K562 (cell line): ENCODE measurements at regions not wholly inside any gene's neighbourhood (a gene's known extent, or its start where the extent isn't known, plus 50 kb on each side); places are given as distances from the start of the nearest gene placed in this dataset.

Source experiments
- ATAC-seq: fragments of 200-7000 bp; cut with Tn5 transposase; 3 replicates; pipeline ENCODE4 v1.9.1; 2020; ENCODE audit warnings: moderate library complexity
- BruUV-seq: library from RNA; stranded (reverse); fragments of 400-500 nt; replicated peaks from 2 replicates; lab custom pipeline; 2021; lab: Mats Ljungman, UMichigan
- CTCF ChIA-PET: fragments of 300-600 bp; formaldehyde crosslinking; extraction: SDS; loops from one replicate; lab custom pipeline; 2021; ENCODE audit warnings: low intra/inter-chr PET ratio; lab: Yijun Ruan, JAX
- POLR2A ChIA-PET: fragments of 300-600, 350-650 bp; sonication (Branson Sonifier 250); formaldehyde crosslinking; extraction: SDS; loops from one replicate; lab custom pipeline; 2021; ENCODE audit warnings: antibody characterized with exemption, inconsistent platforms; lab: Yijun Ruan, JAX
- DNase-seq, 4 experiments: peaks; one replicate each; pipeline versions ENCODE4 v3.0.0 to v3.0.0-alpha.2; 2011 to 2018; ENCODE audit warnings: low spot score in 3 of 4, mixed read lengths in 3 of 4; ENCODE audit errors: extremely low read depth in 1 of 4
- FAIRE-seq: peaks from 2 replicates; lab custom pipeline; 2011; peaks lifted over from hg19 to GRCh38; lab: Jason Lieb, UNC
- H2AFZ ChIP-seq: 2 replicates; pipeline ENCODE4 v1.6.0; 2011; ENCODE audit warnings: low read depth, low read length, control low read depth, inconsistent platforms
- H3K27ac ChIP-seq: fragments of 200-600 bp; 3 replicates; pipeline ENCODE4 v1.8.0; 2011; ENCODE audit warnings: low read depth, mild to moderate bottlenecking, control low read depth, inconsistent platforms, low read length, moderate library complexity, mixed read lengths; ENCODE audit errors: extremely low read depth
- H3K27me3 ChIP-seq, 2 experiments: fragments of 300-600 bp in 1 of 2; 2 replicates in 1 of 2; 3 replicates in 1 of 2; pipeline versions ENCODE4 v1.6.0 to v1.8.0; 2011; ENCODE audit warnings: inconsistent platforms in 2 of 2, low read length in 2 of 2, mild to moderate bottlenecking in 1 of 2, mixed read lengths in 1 of 2, moderate library complexity in 1 of 2; ENCODE audit not compliant: control insufficient read depth in 2 of 2, insufficient read depth in 2 of 2
- H3K36me3 ChIP-seq: fragments of 300-600 bp; 3 replicates; pipeline ENCODE4 v1.8.0; 2011; ENCODE audit warnings: mild to moderate bottlenecking, low read length, inconsistent platforms; ENCODE audit not compliant: control insufficient read depth, insufficient read depth
- H3K4me1 ChIP-seq, 2 experiments: fragments of 200-600 bp in 1 of 2; replicated peaks in 1 of 2; 2 replicates in 1 of 2; 3 replicates in 1 of 2; pipeline versions ENCODE4 v1.5.1 to v1.8.0; 2011; ENCODE audit warnings: inconsistent platforms in 2 of 2, low read length in 2 of 2, mild to moderate bottlenecking in 1 of 2, mixed read lengths in 1 of 2, moderate library complexity in 1 of 2; ENCODE audit not compliant: control insufficient read depth in 2 of 2, insufficient read depth in 2 of 2
- H3K4me2 ChIP-seq: 2 replicates; pipeline ENCODE4 v1.6.1; 2011; ENCODE audit warnings: low read length, control low read depth, inconsistent platforms, mixed read lengths; ENCODE audit not compliant: insufficient read depth
- H3K4me3 ChIP-seq: fragments of 200-600 bp; sonication (generic), shearing (Covaris generic); 2 replicates; pipeline ENCODE4 v1.5.1; 2016; ENCODE audit warnings: control low read depth, inconsistent platforms
- H3K79me2 ChIP-seq: fragments of 200-600 bp; 3 replicates; pipeline ENCODE4 v1.8.0; 2011; ENCODE audit warnings: low read length, inconsistent platforms; ENCODE audit not compliant: control insufficient read depth, insufficient read depth
- H3K9ac ChIP-seq, 2 experiments: 2 replicates each; pipeline versions ENCODE4 v1.6.0 to v1.6.1; 2011; ENCODE audit warnings: low read depth in 2 of 2, low read length in 2 of 2, control low read depth in 1 of 2, inconsistent platforms in 1 of 2, mild to moderate bottlenecking in 1 of 2, mixed read lengths in 1 of 2; ENCODE audit not compliant: insufficient read depth in 1 of 2
- H3K9me1 ChIP-seq: one replicate; pipeline ENCODE4 v1.6.0; 2011; ENCODE audit warnings: inconsistent platforms, mild to moderate bottlenecking, low read length, moderate library complexity; ENCODE audit not compliant: control insufficient read depth, insufficient read depth
- H3K9me3 ChIP-seq: replicated peaks from 2 replicates; pipeline ENCODE4 v1.5.1; 2011; ENCODE audit warnings: low read depth, low read length, inconsistent platforms; ENCODE audit not compliant: control insufficient read depth, insufficient read depth
- H4K20me1 ChIP-seq: replicated peaks from 2 replicates; pipeline ENCODE4 v1.6.1; 2011; ENCODE audit warnings: low read length, inconsistent platforms, mixed read lengths; ENCODE audit not compliant: control insufficient read depth, insufficient read depth
- ATF1 ChIP-seq, 2 experiments: fragments of 450-650 bp in 1 of 2; IDR thresholded peaks; 2 replicates each; pipeline ENCODE4 v1.6.1; 2016; ENCODE audit warnings: missing compliant biosample characterization in 1 of 2, missing genetic modification characterization in 1 of 2
- BCLAF1 ChIP-seq, 2 experiments: fragments of 450-650 bp in 1 of 2; IDR thresholded peaks; 2 replicates each; pipeline ENCODE4 v1.6.1; 2011 to 2017; ENCODE audit warnings: low read depth in 2 of 2, antibody characterized with exemption in 1 of 2, borderline replicate concordance in 1 of 2, low read length in 1 of 2, mild to moderate bottlenecking in 1 of 2, mixed read lengths in 1 of 2; ENCODE audit not compliant: control insufficient read depth in 1 of 2
- EGR1 ChIP-seq: fragments of 450-650 bp; conservative IDR thresholded peaks from 2 replicates; pipeline ENCODE4 v1.6.1; 2017; ENCODE audit warnings: mild to moderate bottlenecking
- KLF10 ChIP-seq: fragments of 250-450 bp; sonication (Bioruptor Pico); IDR thresholded peaks from 2 replicates; pipeline ENCODE4 v1.6.1; 2021; ENCODE audit warnings: matching md5 sums
- NCOA4 ChIP-seq: fragments of 450-650 bp; IDR thresholded peaks from 2 replicates; pipeline ENCODE4 v1.6.1; 2018; ENCODE audit warnings: mild to moderate bottlenecking; ENCODE audit not compliant: partially characterized antibody
- NR2C1 ChIP-seq, 2 experiments: fragments of 450-650 bp; IDR thresholded peaks; 2 replicates each; pipeline ENCODE4 v1.6.1; 2017; ENCODE audit warnings: mild to moderate bottlenecking in 2 of 2, antibody characterized with exemption in 1 of 2, inconsistent platforms in 1 of 2, missing compliant biosample characterization in 1 of 2, missing genetic modification characterization in 1 of 2
- SAFB2 ChIP-seq: fragments of 200-400 bp; formaldehyde crosslinking; IDR thresholded peaks from 2 replicates; pipeline ENCODE4 v1.6.1; 2018; ENCODE audit warnings: borderline replicate concordance, low read length, low read depth, moderate library complexity; ENCODE audit not compliant: severe bottlenecking
- STAT5B ChIP-seq: fragments of 250-450 bp; sonication (Bioruptor Pico); IDR thresholded peaks from 2 replicates; pipeline ENCODE4 v1.8.0; 2021; ENCODE audit warnings: mild to moderate bottlenecking, inconsistent platforms
- ZC3H4 ChIP-seq: sonication (generic); formaldehyde crosslinking; IDR thresholded peaks from 2 replicates; pipeline ENCODE4 v1.9.0; 2021; ENCODE audit warnings: missing genetic modification reagents, borderline replicate concordance
- ZNF146 ChIP-seq: IDR thresholded peaks from one replicate; pipeline ENCODE4 v1.6.1; 2018; ENCODE audit warnings: missing compliant biosample characterization; ENCODE audit not compliant: unreplicated experiment
- ZNF232 ChIP-seq: sonication (generic); formaldehyde crosslinking; IDR thresholded peaks from 2 replicates; pipeline ENCODE4 v1.8.0; 2022; ENCODE audit warnings: mild to moderate bottlenecking, missing genetic modification reagents
- ZNF561 ChIP-seq: fragments of 450-650 bp; formaldehyde crosslinking; conservative IDR thresholded peaks from 2 replicates; pipeline ENCODE4 v1.4.0; 2020; ENCODE audit warnings: mild to moderate bottlenecking, moderate library complexity
- WGBS: fragments of 100-300 bp; shearing (Covaris generic); methylation state at CpG from one replicate; pipeline ENCODE4 v1.1.6; 2016; ENCODE audit warnings: low coverage, mixed read lengths; ENCODE audit not compliant: insufficient coverage; ENCODE audit errors: missing lambda C conversion rate; 5-methylcytosine and 5-hydroxymethylcytosine counted together
- in situ Hi-C: fragments of 300-500 bp; cut with MboI; formaldehyde crosslinking; loops from 4 replicates; pipeline ENCODE4 v1.15.0; 2018; ENCODE audit warnings: inconsistent platforms, mixed read lengths
- intact Hi-C: fragments of 100-400 bp; cut with micrococcal nuclease; formaldehyde crosslinking; loops from 2 replicates; pipeline ENCODE4 v1.14.2; 2022

- Histone ChIP-seq H3K27me3 (no peaks in the 10 kb centered on the region), H3K4me1 (no peaks in the 10 kb centered on the region), H3K4me2 (no peak overlapping the region), H3K9me1 (no peaks in the 10 kb centered on the region), H3K9ac (no peak overlapping the region), H3K36me3 (no peaks in the 10 kb centered on the region), H3K79me2 (no peaks in the 10 kb centered on the region), H3K4me3 (no peak overlapping the region), H3K27ac (no peak overlapping the region), H2AFZ (no peak overlapping the region), H3K9me3 (no peaks in the 10 kb centered on the region), H4K20me1 (no peaks in the 10 kb centered on the region)
- TF ChIP-seq ZNF146 (CRISPR knock-in tag) (no peak), STAT5B (CRISPR knock-in tag) (no peak), SAFB2 (no peak), NR2C1 (IDR thresholded peaks at IDR 0.05) (no peak), NR2C1 (tag; IDR thresholded peaks at IDR 0.05) (no peak), ATF1 (CRISPR knock-in tag; IDR thresholded peaks at IDR 0.05) (no peak), ATF1 (tag; IDR thresholded peaks at IDR 0.05) (no peak), BCLAF1 (IDR thresholded peaks at IDR 0.05; ENCODE audit: borderline replicate concordance in 1 of 2, control insufficient read depth in 1 of 2, low read depth in 2 of 2, low read length in 1 of 2) (no peak), ZNF561 (no peak), NCOA4 (no peak), EGR1 (no peak), KLF10 (CRISPR knock-in tag) (no peak), ZNF232 (CRISPR knock-in tag) (no peak), ZC3H4 (CRISPR knock-in tag) (no peak)
- no TSS peak for BruUV-seq
- DNase-seq (no peak), FAIRE-seq (no peak), ATAC-seq (no peak)
- WGBS, result 0% methylated on average over 5 of the region's 5 CpGs
- CTCF ChIA-PET, result no interaction called here
- in situ Hi-C loops (no loop called here), intact Hi-C loops (no loop called here)
- POLR2A ChIA-PET, result interaction anchor here (0.6 kb wide), 1 partner anchor 1133 kb away, joined by 3 read pairs; no protein-coding TSS in a partner anchor
Observed at GRCh38 chr20:60469829-60470228, 511.6 kb downstream of the CDH26 start.
